Activated CD4-positive, alpha-beta T cell treated with anti-CD3 and anti-CD28 coated beads for 1 hour (primary cell): ENCODE measurements at regions not wholly inside any gene's neighbourhood (a gene's known extent, or its start where the extent isn't known, plus 50 kb on each side); places are given as distances from the start of the nearest gene placed in this dataset.

Source experiments
- DNase-seq: peaks from one replicate; pipeline ENCODE4 v3.0.0-alpha.2; 2020

GRCh38 chr4:138919094-138919936 is 96.3 kb upstream of the NOCT start:
- DNase-seq = peak; percentile 9

GRCh38 chr4:138918169-138918869 is 97.3 kb upstream of the NOCT start:
- DNase-seq = no peak

- no peak for DNase-seq
These were observed 98.8 kb upstream of the NOCT start for GRCh38 chr4:138916763-138917162.

- no peak for DNase-seq
These were observed 99.8 kb upstream of the NOCT start for GRCh38 chr4:138915756-138916155.

GRCh38 chr4:138912704-138913340 is 102.8 kb upstream of the NOCT start:
- no peak for DNase-seq

GRCh38 chr4:138911909-138912703 is 103.5 kb upstream of the NOCT start:
- DNase-seq = no peak

DNA sequence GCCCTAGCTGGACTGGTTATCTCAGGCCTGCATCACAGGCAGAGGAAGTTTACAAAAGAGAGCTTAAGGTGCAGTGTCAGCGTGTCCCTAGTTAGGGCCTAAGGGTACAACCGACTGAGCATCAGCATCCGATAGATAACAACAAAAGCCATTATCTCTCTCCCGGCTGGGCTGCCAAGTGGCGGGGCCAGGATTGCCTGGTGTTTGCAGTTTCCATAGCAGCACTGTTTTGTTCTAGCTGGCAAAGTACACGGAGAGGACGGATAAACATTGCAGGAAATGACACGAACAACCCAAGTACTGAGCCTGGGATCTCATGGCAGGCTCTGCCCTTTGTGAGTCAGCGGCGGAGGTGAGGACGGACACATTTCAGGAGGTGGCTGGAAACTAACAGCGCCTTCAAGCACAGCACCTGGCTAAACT is 104.7 kb upstream of the NOCT start:
- DNase-seq = no peak

- DNase-seq = no peak
These were observed 105.2 kb upstream of the NOCT start for GRCh38 chr4:138910195-138910913.

GRCh38 chr4:138909587-138909986 is 106.0 kb upstream of the NOCT start:
- DNase-seq = no peak

GRCh38 chr4:138908134-138908533 is 107.4 kb upstream of the NOCT start:
- DNase-seq = no peak

DNA sequence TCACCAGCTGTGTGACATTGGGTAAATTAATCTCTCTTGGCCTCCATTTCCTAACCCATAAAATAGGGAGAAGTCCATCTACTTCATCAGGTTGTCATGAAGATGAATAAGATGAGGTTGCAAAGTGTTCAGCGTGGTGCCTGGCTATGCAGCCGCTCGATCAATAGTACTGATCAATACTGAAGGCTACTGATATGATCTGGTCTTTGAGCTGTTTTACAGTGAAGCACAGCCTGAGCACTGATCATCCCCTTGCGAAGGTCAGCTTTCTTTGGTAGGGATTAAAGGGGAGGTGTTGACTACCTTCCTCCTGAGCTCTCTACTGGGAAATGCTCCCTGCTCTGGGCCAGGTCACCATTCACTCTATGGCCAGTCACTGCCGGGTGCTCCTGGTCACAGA is 108.4 kb upstream of the NOCT start:
- no peak for DNase-seq

DNA sequence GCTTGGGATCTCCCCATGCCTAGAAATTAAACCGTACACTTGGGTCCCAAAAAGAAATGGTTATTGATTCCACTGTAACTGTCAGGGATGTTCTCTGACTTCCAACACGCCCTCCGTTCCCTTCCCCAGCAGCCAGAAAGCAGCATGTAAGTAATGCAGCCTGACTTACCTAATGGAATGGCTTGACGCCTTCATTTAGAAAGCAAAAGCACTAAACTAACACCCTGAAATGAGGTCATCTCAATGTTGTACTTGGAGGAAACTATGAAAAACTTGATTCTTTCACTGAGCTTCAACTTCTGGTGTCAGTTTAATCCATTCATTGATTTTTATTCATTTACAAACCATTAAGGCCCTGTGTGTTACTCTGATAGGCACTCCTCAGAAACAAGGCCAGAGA is 110.8 kb upstream of the NOCT start:
- DNase-seq = no peak

DNA sequence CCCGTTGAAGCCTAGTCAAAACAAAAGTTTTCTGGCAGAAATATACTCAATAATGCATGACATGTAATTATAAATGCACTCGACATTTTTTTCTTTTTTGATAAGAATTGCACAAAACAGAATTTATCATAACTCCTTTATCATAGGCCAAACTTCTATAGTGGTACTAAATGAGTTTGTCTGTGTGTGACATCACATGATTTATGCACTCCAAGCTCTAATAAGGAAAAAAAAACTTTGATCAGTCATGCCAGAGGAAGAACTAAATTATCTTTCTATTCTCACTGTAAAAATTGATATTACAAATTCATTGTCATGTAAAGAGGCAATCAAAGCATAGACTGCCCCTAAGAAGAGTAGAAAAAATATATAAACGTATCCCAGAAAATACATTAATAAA is 112.4 kb upstream of the NOCT start:
- DNase-seq = no peak

DNA sequence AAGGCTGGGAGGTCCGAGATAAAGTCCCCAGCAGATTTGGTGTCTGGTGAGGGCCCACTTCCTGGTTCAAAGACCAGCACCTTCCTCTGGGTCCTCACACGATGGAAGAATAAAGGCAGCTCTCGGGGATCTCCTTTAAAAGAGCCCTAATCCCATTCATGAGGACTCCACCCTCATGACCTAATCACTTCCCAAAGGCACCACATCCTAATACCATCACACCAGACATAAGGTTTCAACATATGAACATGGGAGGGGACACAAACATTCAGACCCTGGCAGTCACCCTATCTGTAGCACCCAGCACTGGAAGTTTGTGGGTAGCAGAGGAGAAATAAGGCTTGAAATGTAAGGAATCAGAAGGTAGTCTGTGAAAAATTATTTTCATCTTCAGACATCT is 112.9 kb upstream of the NOCT start:
- no peak for DNase-seq

- no peak for DNase-seq
These were observed 114.4 kb upstream of the NOCT start for GRCh38 chr4:138901177-138901576.

DNA sequence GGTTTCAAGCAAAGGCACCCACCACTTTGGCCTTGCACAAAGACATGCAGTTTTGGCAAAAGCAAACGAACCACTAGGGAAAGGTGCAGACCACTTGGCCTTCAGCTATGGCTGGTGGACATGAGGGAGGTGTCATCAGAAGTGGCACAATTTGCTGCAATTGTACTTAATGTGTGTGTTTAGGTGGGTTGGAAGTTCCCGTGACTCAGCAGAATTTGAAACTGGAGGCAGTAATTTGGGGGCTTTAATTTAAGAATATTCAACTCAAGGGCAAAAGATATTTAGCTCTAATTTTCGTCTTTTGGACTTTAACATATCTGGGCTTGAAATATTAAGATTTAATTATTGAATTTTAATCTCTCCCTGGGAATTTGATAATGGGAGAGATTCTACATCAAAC is 115.6 kb upstream of the NOCT start:
- DNase-seq = no peak

DNA sequence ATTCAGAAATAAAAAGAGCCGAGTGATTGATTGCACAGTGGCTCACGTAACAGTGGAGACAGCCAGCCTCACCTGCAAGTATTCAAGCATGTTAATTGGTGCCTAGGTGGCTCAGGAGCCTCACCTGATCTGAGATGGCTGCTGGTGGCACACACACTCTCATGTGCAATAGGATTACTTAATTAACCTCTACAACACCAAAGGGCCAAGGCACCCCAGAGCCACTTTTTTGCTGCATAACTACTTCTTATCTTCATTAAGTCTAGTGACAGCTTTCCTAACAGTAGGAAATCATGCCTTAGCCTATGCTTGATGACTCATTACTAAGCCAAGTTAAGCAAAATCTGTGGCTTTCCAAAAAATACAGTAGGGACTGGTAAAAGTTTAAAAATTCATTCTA is 117.3 kb upstream of the NOCT start:
- DNase-seq = no peak

- DNase-seq = no peak
These were observed 117.8 kb upstream of the NOCT start for GRCh38 chr4:138897811-138898226.

DNA sequence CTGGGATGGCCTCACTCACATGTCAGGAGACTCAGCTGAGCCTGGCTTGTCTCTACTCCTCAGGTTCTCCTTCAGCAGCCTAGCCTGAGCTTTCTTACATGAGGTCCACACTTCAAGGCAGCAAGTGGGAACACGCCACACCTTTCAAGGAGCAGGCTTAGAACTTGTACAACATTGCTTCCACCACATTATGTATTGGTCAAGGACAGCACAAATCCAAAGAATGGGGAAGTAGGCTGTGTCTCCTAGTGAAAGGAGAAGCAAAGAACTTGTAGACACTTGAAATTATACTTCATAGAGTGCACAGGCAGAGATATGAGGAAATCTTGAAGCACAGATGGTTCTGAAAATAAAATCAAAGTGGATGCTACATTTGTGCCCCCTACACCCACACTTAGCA is 120.9 kb upstream of the NOCT start:
- no peak for DNase-seq

- no peak for DNase-seq
These were observed 121.6 kb upstream of the NOCT start for GRCh38 chr4:138894011-138894410.

GRCh38 chr4:138892483-138893407 is 122.8 kb upstream of the NOCT start:
- no peak for DNase-seq
